Panc1 (cell line): ENCODE measurements at regions not wholly inside any gene's neighbourhood (a gene's known extent, or its start where the extent isn't known, plus 50 kb on each side); places are given as distances from the start of the nearest gene placed in this dataset.

Experiments used
- ATAC-seq: fragments of 200-7000 bp; cut with Tn5 transposase; 2 replicates; pipeline ENCODE4 v1.9.1; 2020; ENCODE audit warnings: mild to moderate bottlenecking, moderate library complexity
- BruUV-seq: library from RNA; stranded (reverse); fragments of 400-500 nt; replicated peaks from 2 replicates; lab custom pipeline; 2021; lab: Mats Ljungman, UMichigan
- CTCF ChIA-PET: fragments of 300-600 bp; sonication (Branson Sonifier 250); formaldehyde crosslinking; loops from one replicate; lab custom pipeline; 2022; ENCODE audit warnings: antibody characterized with exemption; lab: Charles Lee
- POLR2A ChIA-PET: fragments of 300-600 bp; sonication (Branson Sonifier 250); formaldehyde crosslinking; loops from one replicate; lab custom pipeline; 2022; ENCODE audit warnings: antibody characterized with exemption; lab: Charles Lee
- DNase-seq: peaks from one replicate; pipeline ENCODE4 v3.0.0-alpha.2; 2010; ENCODE audit warnings: low read depth, low spot score
- H3K27ac ChIP-seq: 2 replicates; pipeline ENCODE4 v1.5.1; 2011; ENCODE audit warnings: mild to moderate bottlenecking, low read length, inconsistent platforms
- H3K27me3 ChIP-seq: fragments of 200-500 bp; sonication (Bioruptor generic); 2 replicates; pipeline ENCODE4 v1.6.0; 2014; ENCODE audit warnings: low read length, inconsistent platforms; ENCODE audit not compliant: control insufficient read depth, insufficient read depth
- H3K36me3 ChIP-seq: fragments of 200-500 bp; sonication (Bioruptor generic); 2 replicates; pipeline ENCODE4 v1.5.1; 2014; ENCODE audit warnings: inconsistent platforms, mild to moderate bottlenecking, low read length, moderate library complexity; ENCODE audit not compliant: control insufficient read depth, insufficient read depth
- H3K4me1 ChIP-seq: 2 replicates; pipeline ENCODE4 v1.5.1; 2011; ENCODE audit warnings: inconsistent platforms, mild to moderate bottlenecking, low read length, moderate library complexity; ENCODE audit not compliant: control insufficient read depth, insufficient read depth
- H3K4me3 ChIP-seq, 2 experiments: 2 replicates each; pipeline ENCODE4 v1.5.1; 2011 to 2012; ENCODE audit warnings: low read depth in 2 of 2, low read length in 2 of 2, mild to moderate bottlenecking in 2 of 2, inconsistent platforms in 1 of 2, moderate library complexity in 1 of 2
- H3K9me3 ChIP-seq: fragments of 200-500 bp; sonication (Bioruptor generic); 2 replicates; pipeline ENCODE4 v1.5.1; 2014; ENCODE audit warnings: low read depth, mild to moderate bottlenecking, inconsistent platforms, low read length, moderate library complexity; ENCODE audit not compliant: control insufficient read depth, insufficient read depth
- CTCF ChIP-seq: fragments of 450-650 bp; IDR thresholded peaks from 2 replicates; pipeline ENCODE4 v1.5.1; 2017; ENCODE audit warnings: mild to moderate bottlenecking
- POLR2AphosphoS5 ChIP-seq: IDR thresholded peaks from 2 replicates; pipeline ENCODE4 v1.6.1; 2012; ENCODE audit warnings: mild to moderate bottlenecking, low read depth, low read length, moderate library complexity
- REST ChIP-seq, 2 experiments: IDR thresholded peaks; 2 replicates each; pipeline ENCODE4 v1.6.1; 2011 to 2012; ENCODE audit warnings: low read depth in 2 of 2, control low read depth in 1 of 2, low read length in 1 of 2, mild to moderate bottlenecking in 1 of 2, moderate library complexity in 1 of 2; ENCODE audit not compliant: insufficient read depth in 1 of 2
- SIN3A ChIP-seq: IDR thresholded peaks from 2 replicates; pipeline ENCODE4 v1.6.1; 2012; ENCODE audit warnings: low read depth, mild to moderate bottlenecking, low read length, moderate library complexity, borderline replicate concordance; ENCODE audit not compliant: insufficient read depth
- TCF7L2 ChIP-seq: IDR thresholded peaks from 2 replicates; pipeline ENCODE4 v1.6.1; 2011; ENCODE audit warnings: mild to moderate bottlenecking, low read depth, low read length, inconsistent platforms
- in situ Hi-C: cut with HindIII; loops from 2 replicates; pipeline ENCODE4 v1.10.0; 2016; ENCODE audit warnings: low sequenced_read_pairs, low pct_unique_long_range_greater_than_20kb
- intact Hi-C: fragments of 100-400 bp; cut with micrococcal nuclease; formaldehyde crosslinking; loops from one replicate; pipeline ENCODE4 v1.10.0; 2022; ENCODE audit not compliant: unreplicated experiment

GRCh38 chr4:56259655-56260054 is 127.6 kb downstream of the AASDH start:
- Histone ChIP-seq H3K27ac (no peak overlapping the region), H3K4me3 (no peak overlapping the region), H3K27me3 (no peaks in the 10 kb centered on the region), H3K9me3 (no peaks in the 10 kb centered on the region), H3K36me3 (no peaks in the 10 kb centered on the region), H3K4me1 (no peaks in the 10 kb centered on the region)
- BruUV-seq = no TSS peak
- CTCF ChIA-PET = no interaction called here
- no peak for DNase-seq
- POLR2A ChIA-PET = no interaction called here
- intact Hi-C loops = no loop called here
- no peak for TF ChIP-seq TCF7L2
- no peak for TF ChIP-seq SIN3A
- no peak for TF ChIP-seq POLR2AphosphoS5
- no peak for TF ChIP-seq CTCF
- no peak for ATAC-seq
- in situ Hi-C loops = no loop called here

GRCh38 chr4:56255820-56256219 is 131.5 kb downstream of the AASDH start:
- in situ Hi-C loops (no loop called here), intact Hi-C loops (no loop called here)
- no peaks in the 10 kb centered on the region for H3K9me3 ChIP-seq
- no peaks in the 10 kb centered on the region for H3K27me3 ChIP-seq
- BruUV-seq = no TSS peak
- no peaks in the 10 kb centered on the region for H3K4me1 ChIP-seq
- no peak for ATAC-seq
- H3K4me3 ChIP-seq = no peak overlapping the region
- TF ChIP-seq TCF7L2 = no peak
- TF ChIP-seq REST (IDR thresholded peaks at IDR 0.05; ENCODE audit: insufficient read depth in 1 of 2, low read depth in 2 of 2, low read length in 1 of 2) = no peak
- no peak for TF ChIP-seq CTCF
- TF ChIP-seq POLR2AphosphoS5 = no peak
- TF ChIP-seq SIN3A = no peak
- no peak for DNase-seq
- ChIA-PET POLR2A (no interaction called here), CTCF (no interaction called here)
- no peaks in the 10 kb centered on the region for H3K36me3 ChIP-seq
- H3K27ac ChIP-seq = no peak overlapping the region
